ENCODE measurements at regions not wholly inside any gene's neighbourhood (a gene's known extent, or its start where the extent isn't known, plus 50 kb on each side); places are given as distances from the start of the nearest gene placed in this dataset.
"Not testable (repeated sequence)": the region's sequence is repeated elsewhere in the genome, so short reads cannot be mapped to it uniquely, and the experiment has no call there.

DNA sequence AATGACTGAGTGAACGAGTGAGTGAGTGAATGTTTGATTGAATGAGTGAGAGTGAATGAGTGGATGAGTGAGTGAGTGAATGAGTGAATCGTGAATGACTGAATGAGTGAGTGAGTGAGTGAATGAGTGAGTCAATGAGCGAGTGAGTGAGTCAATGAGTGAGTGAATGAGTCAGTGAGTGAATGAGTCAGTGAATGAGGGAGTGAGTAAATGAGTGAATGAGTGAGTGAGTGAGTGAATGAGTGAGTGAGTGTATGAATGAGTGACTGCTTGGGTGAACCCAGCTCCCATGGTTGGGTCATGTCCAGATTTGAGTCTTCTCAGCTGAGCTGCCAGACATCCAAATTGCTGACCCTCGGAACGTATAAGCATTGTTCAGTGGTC is 135.2 kb upstream of the ZNF469 start:
- TF ChIP-seq CTCF, POLR2A (IDR thresholded peaks at IDR 0.05): not testable (repeated sequence)
- TF ChIP-seq POLR2AphosphoS5 (IDR thresholded peaks at IDR 0.05): peak; percentile 44
